ENCODE measurements at regions not wholly inside any gene's neighbourhood (a gene's known extent, or its start where the extent isn't known, plus 50 kb on each side); places are given as distances from the start of the nearest gene placed in this dataset.

DNA sequence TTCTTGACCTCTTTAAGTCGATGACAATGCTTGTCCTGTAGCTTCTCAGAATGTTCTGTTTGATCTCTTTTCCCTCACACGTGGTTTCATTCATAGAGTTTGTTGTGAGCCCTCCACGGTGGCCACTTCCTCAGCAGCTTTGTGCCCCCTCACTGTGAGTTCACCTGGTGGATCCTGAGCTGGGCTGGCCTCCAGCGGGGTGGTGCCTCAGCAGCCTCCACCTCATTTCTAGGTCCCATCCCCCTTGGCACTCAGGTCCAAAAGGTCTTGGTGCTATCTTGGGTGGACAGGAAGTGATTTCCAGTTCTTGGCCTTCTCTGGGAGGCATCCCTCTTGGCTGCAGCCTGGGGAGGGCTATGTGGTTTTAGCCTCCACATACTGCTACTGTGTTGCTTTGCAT lies 203.2 kb upstream of the WSCD1 start:
- TF ChIP-seq, protein P1, sequence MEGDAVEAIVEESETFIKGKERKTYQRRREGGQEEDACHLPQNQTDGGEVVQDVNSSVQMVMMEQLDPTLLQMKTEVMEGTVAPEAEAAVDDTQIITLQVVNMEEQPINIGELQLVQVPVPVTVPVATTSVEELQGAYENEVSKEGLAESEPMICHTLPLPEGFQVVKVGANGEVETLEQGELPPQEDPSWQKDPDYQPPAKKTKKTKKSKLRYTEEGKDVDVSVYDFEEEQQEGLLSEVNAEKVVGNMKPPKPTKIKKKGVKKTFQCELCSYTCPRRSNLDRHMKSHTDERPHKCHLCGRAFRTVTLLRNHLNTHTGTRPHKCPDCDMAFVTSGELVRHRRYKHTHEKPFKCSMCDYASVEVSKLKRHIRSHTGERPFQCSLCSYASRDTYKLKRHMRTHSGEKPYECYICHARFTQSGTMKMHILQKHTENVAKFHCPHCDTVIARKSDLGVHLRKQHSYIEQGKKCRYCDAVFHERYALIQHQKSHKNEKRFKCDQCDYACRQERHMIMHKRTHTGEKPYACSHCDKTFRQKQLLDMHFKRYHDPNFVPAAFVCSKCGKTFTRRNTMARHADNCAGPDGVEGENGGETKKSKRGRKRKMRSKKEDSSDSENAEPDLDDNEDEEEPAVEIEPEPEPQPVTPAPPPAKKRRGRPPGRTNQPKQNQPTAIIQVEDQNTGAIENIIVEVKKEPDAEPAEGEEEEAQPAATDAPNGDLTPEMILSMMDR (IDR thresholded peaks at IDR 0.05; ENCODE audit: low read depth, low read length): no peak
- TF ChIP-seq, protein P2, sequence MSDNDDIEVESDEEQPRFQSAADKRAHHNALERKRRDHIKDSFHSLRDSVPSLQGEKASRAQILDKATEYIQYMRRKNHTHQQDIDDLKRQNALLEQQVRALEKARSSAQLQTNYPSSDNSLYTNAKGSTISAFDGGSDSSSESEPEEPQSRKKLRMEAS (IDR thresholded peaks at IDR 0.05; ENCODE audit: low read depth, low read length): no peak

Measured in NB4 (cell line).